HuH-7 (cell line): ENCODE measurements at regions not wholly inside any gene's neighbourhood (a gene's known extent, or its start where the extent isn't known, plus 50 kb on each side); places are given as distances from the start of the nearest gene placed in this dataset.

Experiments
- DNase-seq: peaks from one replicate; pipeline ENCODE4 v3.0.0; 2011; ENCODE audit warnings: low spot score

DNA sequence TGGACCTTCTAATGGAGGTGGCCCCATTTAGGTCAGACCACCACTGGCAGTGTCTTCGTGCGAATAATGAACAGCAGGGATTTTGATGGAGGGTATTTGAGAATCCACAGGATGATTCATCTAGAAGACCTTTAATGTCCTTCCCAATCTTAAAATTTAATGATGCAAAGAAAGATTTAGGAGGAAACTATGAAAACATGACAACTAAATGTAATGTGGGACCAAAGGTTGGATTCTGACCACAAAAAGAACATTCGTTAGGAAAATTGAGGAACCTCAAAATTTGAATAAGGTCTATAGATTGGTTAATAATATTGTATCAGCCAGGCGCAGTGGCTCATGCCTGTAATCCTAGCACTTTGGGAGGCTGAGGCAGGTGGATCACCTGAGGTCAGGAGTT, 78.2 kb upstream of the TMPO start:
- no peak for DNase-seq

DNA sequence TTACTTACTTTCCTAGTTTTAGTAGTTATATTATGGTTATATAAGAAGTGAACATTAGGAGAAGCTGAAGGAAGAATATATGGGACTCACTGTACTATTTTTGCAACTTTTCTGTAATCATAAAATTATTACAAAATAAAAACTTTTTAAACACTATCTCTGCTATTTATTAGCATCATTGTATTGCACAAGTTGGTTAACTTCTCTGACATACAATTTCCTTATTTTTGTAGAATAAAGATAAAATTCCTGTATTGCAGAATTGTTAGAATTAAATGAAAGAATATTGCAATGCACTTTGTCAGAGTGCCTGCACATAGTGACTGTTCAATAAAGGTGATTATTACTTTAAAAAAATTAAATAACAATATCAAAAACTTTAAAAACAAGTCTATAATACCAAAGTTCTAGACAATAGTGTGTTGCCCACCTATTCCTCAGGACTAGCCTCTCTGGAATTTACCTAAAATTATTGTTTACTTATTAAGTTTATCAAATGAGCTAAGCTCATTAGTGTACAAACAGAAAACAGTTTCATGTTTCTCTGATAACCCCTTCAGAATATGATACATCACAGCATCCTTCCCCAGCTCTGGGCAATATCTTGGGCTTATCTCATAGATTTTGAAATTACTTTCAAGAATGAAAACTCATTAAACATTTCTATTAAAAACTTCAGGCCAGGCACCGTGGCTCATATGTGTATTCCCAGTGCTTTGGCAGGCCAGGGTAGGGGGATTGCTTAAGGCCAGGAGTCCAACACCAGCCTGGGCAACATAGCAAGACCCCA, 77.4 kb upstream of the TMPO start:
- no peak for DNase-seq

DNA sequence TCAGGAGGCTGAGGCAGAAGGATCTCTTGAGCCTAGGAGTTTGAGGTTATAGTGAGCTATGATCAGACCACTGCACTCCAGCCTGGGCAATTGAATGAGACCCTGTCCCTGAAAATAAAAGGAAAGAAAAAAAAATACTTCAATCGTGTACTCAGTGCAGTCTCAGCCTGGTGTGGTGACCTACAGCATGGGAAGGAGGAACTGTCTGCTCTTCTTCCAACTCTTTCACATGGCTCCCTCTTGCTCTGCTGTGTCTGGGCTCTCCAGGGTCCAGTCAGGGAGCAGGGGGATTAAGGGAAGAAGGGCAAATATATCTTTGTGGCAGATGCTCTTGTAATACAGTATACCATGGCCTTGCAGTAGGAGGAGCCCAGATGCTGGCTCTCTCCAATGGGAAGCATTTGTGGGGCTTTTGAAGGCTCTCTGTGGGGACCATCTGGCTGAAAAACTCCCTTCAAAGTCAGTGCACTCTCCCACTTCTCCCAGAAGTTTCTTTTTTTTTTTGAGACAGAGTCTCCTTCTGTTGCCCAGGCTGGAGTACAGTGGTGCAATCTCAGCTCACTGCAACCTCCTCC, 76.6 kb upstream of the TMPO start:
- DNase-seq, result no peak

DNA sequence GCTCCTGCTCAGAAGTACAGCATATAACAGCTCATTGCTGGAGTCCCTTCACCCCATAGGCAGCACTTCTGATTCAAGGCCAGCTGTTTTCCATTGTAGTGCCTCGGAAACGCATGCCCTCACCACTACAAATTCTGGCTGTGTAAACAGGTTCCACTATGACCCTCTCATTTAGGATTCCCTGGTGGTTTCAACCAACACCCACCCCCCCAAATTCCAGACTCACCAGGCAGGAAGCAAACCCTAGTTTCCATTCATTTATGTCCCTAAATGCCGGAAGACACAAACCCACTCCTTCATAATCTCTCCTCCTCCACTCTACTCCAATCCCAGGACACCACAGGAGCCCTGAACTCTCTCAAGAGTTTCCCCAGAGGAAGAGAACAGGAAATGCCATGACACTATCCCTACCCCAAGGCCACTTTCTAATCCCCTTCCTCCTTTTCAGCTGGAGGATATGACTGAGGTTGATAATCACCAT, 75.9 kb upstream of the TMPO start:
- no peak for DNase-seq

DNA sequence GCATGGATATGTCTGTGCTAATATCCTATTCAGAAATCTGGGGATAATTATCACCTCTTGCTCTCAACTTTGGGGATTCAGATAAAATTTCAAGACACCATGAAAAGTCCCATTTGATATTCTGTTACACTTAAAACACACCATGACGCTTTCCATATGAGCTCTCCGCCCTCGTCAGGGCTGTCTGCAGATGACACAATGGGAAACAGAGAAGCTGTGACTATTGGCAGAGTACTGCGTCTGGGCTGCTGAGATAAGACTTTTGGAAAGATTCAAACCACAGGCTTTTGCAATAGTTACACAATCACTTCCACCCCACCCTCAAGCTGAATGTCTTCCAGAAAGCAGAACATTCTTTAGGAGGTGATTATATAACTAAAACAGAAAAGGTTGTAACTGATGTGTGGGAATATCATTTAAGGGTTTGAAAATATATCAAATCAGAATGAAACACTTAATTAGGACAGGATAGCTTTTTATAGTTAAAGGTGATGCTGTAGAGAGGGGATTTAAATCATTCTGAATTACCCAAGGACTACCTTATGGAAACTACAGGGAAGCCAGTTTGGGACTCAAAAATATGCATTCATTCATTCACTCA, 75.3 kb upstream of the TMPO start:
- no peak for DNase-seq

DNA sequence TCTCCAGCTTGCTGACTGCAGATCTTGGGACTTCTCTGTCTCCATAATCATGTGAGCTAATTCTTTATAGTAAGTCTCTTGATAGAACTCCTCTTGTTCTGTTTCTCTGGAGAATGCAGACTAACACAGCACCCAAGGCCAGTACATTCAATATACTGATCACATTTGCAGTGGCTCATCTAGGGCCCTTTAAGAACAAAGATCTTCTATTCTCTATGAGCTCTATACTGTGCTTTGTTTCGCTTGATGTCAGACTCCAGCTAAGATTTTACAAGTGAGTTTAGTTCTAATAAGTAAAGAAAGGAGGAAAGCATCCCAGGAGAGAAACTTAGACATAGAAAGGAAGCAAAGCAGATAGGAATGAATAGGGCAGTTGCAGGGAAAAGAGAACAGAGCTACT, 69.3 kb upstream of the TMPO start:
- DNase-seq, result no peak

DNA sequence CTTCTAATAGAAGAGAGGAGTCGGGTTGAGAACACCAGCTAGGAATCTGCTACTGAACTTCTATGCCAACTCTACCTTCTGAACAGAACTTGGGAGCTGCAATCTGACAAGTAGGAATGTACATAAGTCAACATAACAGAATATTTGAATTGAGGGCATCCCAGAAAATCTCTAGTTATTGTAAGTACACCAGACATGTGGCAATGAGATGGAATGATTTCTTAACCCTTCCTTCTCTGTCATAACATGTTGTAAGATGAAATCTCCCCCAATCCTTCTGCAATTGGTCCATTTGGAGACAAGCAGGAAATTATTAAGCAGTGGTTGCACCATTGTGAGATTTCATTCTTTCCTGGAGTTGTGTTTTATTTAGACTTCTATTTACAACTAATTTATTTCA, 68.7 kb upstream of the TMPO start:
- DNase-seq, result no peak

DNA sequence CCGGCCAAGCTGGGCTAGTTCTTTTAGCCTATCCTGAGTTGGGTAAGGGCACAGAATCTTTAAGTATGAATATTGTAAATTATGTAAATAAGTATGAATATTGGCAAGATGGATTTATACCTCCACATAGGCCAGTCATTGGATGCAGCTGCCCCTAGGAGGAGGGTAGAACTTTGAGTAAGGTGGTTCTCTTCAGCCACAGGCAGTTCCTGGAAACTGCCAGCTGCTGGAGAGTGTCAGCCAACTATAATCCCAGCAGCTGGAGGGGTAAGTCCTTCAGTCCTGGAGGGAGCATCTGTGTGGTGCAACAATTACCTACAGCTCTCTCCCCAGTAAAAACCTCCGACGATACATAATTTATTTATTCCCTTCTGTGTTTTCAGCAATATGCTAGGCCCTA, 65.8 kb upstream of the TMPO start:
- no peak for DNase-seq

DNA sequence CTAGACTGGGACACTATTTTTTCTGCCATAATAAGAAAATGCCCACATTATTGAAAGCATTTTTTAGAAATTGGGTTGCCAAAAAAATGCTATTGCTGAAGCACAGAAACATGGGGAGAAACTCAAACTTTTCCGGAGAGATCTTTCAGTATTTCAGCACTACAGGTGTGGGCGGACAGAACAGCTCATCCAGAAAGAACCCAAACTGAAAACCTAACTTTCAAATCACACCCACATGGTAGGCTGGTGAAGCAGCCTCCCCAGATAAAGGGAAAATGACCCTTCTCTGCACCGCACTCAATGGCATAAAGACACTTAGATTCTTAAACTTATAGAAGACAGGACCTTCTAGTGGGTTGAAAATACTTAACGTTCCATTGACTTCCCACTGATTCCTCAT, 62.3 kb upstream of the TMPO start:
- no peak for DNase-seq

DNA sequence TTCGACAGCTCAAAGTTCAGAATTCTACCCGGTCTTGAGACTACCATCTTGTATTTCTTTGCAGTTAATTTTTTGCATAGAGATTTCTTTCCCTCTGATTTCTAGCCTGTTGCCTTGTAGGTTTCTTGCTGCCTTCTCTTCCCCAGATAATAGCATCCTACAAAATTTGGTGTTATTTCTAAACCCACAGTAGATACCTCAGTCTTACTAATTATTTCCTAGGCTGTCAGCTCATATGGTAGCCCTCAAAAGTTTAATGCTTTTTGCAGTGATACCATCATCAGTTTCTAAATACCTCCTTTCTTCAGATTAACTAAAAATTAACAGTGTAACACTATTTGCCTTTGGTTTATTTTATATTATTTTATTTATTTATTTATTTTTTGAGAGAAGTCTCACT, 61.9 kb upstream of the TMPO start:
- no peak for DNase-seq

DNA sequence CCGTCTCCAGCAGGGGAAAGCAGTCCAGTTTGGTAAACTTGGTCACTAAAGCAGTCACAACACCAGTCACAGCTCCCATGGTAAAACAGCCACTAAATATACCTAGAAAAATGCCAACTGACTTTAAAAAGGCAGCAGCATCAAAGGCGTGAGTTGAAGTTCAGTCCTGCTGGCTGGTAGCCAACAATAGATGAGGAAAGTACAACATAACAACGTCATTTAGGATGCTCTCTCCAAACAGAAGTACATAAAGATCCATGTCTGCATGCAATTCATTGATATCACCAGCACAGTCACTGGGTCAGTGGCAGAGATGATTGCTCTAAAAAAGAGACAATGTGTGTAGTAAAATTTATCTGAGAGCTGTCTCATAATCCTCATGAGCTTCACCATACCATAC, 59.3 kb upstream of the TMPO start:
- DNase-seq, result no peak

DNA sequence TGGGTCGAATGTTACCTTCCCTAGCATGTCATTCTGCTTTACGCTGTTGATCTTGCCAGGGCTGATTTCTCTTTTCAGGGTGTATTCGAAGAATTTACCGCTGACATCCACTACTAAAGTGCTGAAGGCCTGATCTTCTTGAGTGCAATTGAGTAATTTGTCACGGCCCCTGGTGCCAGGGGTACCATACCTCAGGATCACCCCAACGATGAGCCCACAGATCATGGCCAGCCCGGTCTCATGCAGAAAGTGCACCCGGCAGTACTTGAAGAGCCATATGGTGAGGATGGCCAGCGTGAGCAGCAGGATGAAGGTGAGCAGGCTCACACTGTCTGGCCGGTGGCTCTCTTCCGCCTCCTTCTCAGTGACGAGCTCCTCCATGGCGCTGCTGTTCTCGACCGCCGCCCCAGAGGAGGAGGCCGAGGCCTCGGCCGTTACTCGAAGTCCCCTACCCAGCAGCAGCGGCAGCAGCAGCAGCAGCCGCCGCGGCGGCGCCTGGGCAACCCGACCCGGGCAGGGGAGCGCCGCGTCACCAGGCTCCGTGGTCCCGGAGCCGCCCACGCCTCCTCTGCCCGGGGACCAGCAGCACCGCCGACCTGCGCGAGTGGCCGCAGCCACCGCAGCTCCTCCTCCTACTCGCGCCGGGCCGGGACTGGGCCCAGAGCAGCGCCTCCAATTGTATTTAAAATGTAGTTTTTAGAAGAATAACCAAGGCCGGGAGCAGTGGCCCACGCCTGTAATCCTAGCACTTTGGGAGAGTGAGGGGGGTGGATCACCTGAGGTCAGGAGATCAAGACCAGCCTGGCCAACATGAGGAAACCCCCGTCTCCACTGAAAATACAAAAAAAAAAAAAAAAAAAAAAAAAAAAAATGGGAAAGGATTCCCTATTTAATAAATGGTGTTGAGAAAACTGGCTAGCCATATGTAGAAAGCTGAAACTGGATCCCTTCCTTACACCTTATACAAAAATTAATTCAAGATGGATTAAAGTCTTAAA, 58.5 kb upstream of the TMPO start:
- DNase-seq, result peak; percentile 52

DNA sequence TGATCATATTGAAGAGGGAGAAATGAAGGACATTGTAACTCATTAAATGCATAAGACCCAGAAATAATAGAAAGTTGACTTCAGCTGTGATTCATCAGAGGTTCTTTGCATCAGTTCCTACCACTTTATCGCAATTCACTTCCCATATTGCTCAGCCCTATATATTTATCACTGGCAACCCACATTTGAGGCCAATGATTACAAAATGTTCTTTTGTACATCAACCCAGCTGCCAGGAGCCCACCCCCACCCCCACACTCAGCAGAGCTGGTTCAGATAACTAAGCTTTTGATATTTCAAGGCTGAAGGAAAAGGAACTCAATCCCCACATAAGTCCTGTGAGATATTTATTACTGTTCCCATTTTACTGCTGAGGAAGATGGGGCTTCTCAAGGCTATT, 51.2 kb upstream of the TMPO start:
- DNase-seq, result no peak

DNA sequence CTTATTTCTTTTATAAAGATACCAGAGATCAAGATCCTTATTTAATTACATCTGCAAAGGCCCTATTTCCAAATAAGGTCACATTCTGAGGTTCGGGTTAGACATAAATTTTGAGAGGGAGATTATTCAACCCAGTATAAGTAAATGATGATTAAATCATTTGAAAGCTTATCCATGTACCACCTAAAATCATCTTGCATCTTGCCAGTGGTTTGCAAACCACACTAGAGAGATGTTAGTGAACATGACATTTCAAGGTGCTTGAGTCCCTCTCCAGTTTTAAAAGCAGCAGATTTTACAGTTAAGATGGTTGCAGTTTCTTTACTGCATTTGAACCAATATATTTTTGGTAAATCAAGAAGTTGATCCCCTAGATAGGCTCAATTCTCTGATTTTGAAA, 49.9 kb upstream of the TMPO start:
- no peak for DNase-seq
